ENCODE measurements at regions not wholly inside any gene's neighbourhood (a gene's known extent, or its start where the extent isn't known, plus 50 kb on each side); places are given as distances from the start of the nearest gene placed in this dataset.
"Not testable (repeated sequence)": the region's sequence is repeated elsewhere in the genome, so short reads cannot be mapped to it uniquely, and the experiment has no call there.

DNA sequence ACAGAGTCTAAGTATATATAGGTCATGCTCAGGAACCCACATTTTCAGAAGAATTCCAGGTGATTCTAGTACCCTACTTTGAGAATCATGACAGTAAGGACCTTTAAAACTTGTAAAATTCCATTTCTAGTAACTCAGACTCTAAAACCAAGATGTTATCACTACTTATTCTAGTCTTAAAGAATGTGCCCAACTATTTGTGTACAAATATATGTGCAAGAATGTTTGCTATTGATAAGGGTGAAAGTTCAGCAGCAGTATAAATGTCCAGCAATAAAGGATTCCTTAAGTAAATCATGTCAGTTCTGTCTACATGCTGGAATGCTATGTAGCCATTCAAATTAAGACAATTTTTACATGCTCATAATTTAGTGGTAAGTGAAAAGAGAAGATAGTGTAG, 71.1 kb upstream of the MAGEB2 start:
- Mint-ChIP-seq H3K4me3 (no peak overlapping the region), H3K27me3 (no peaks in the 10 kb centered on the region), H3K4me1 (ENCODE audit: unreplicated experiment) (no peaks in the 10 kb centered on the region), H3K9me3 (peaks cover 13% of the 10 kb centered on the region), H3K27ac (no peak overlapping the region), H3K36me3 (no peaks in the 10 kb centered on the region)
- TF ChIP-seq, protein P1, sequence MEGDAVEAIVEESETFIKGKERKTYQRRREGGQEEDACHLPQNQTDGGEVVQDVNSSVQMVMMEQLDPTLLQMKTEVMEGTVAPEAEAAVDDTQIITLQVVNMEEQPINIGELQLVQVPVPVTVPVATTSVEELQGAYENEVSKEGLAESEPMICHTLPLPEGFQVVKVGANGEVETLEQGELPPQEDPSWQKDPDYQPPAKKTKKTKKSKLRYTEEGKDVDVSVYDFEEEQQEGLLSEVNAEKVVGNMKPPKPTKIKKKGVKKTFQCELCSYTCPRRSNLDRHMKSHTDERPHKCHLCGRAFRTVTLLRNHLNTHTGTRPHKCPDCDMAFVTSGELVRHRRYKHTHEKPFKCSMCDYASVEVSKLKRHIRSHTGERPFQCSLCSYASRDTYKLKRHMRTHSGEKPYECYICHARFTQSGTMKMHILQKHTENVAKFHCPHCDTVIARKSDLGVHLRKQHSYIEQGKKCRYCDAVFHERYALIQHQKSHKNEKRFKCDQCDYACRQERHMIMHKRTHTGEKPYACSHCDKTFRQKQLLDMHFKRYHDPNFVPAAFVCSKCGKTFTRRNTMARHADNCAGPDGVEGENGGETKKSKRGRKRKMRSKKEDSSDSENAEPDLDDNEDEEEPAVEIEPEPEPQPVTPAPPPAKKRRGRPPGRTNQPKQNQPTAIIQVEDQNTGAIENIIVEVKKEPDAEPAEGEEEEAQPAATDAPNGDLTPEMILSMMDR (conservative IDR thresholded peaks at IDR 0.05), result no peak
- DNase-seq (ENCODE audit: extremely low spot score, unreplicated experiment), result no peak

DNA sequence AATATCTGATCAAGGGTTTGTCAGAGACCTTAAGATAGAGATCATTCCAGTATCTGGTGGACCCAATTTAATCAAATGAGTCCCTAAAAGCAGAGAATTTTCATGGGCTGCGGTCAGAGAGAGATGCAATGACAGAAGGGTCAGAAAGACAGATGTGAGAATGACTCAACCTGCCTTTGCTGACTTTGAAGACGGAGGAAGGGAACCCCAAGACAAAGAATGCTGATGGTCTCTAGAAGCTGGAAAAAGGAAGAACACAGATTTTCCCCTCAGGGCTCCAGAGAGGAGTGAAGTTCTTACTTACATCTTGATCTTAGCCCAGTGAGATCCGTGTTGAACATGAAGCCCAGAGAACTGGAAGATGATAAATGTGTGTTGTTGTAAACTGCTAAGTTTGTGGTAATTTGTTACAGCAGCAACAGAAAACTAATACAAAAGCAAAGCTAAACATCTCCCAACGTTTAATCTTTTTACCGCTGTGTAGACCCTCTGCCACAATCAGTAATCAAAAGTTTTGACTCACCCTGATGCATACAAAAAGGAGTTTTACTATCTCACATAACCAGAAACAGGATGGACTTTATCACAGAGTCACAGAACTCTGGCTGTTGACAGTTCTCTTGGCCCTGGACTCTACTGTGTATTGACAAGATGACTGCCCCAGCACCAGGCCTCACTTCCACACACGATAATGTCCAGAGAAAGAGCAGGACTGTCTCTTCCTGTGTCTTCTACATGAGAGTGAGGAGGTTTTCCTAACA, 70.2 kb upstream of the MAGEB2 start:
- no peak for DNase-seq (ENCODE audit: extremely low spot score, unreplicated experiment)
- peaks cover 8% of the 10 kb centered on the region for H3K9me3 Mint-ChIP-seq
- TF ChIP-seq, protein P1 (conservative IDR thresholded peaks at IDR 0.05), result no peak
- no peaks in the 10 kb centered on the region for H3K4me1 Mint-ChIP-seq (ENCODE audit: unreplicated experiment)
- no peak overlapping the region for H3K4me3 Mint-ChIP-seq
- H3K36me3 Mint-ChIP-seq, result no peaks in the 10 kb centered on the region
- H3K27me3 Mint-ChIP-seq, result no peaks in the 10 kb centered on the region
- H3K27ac Mint-ChIP-seq, result no peak overlapping the region

DNA sequence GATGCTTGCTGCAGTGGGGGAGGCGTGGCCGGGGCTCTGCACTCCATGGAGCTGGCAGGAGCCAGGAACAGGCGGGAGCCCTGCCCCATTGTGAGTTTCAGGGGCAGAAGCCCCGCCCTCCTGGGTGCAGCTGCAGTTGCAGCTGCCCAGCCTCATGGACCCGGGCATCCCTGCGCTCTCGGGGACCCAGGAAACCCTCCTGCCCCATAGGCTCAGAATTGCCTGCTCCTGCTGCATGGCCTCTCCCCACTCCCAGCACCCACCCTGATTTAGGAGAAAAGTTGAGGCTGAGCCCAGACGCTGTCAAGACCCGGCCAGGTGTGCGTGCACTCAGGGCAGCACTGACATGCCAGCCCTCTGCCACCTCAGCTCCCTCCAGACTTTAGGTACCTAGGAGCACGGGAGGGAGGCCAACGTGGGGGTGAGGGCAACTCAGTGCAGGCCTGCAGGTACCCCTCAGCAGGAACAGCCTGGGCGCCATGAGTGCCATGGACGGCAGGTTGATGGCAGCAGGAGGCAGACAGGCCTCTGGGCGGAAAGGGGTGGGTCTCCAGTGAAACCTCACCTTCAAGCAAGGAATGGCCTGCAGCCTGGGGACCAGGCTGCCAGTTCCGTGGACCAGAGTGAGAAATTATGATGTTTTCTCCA, 67.2 kb upstream of the MAGEB2 start:
- H3K4me3 Mint-ChIP-seq, result no peak overlapping the region
- H3K36me3 Mint-ChIP-seq, result no peaks in the 10 kb centered on the region
- peaks cover 8% of the 10 kb centered on the region for H3K9me3 Mint-ChIP-seq
- TF ChIP-seq, protein P1 (conservative IDR thresholded peaks at IDR 0.05), result no peak
- H3K27me3 Mint-ChIP-seq, result no peaks in the 10 kb centered on the region
- no peaks in the 10 kb centered on the region for H3K4me1 Mint-ChIP-seq (ENCODE audit: unreplicated experiment)
- no peak for DNase-seq (ENCODE audit: extremely low spot score, unreplicated experiment)
- no peak overlapping the region for H3K27ac Mint-ChIP-seq

DNA sequence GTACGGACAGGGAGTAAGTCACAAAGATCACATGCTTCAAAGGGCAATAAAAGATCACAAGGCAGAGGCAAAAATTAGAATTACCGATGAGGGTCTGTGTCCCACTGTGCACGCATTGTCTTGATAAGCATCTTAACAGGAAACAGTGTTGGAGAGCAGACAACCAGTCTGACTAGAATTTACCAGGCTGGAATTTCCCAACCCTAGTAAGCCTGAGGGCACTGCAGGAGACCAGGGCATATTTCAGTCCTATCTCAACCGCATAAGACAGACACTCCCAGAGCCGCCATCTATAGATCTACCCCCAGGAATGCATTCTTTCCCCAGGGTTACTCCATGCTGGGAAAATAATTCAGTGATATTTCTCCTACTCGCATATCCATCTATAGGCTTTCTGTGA, 66.2 kb upstream of the MAGEB2 start:
- not testable (repeated sequence) for H3K9me3 Mint-ChIP-seq; H3K4me3 Mint-ChIP-seq; H3K4me1 Mint-ChIP-seq (ENCODE audit: unreplicated experiment); H3K27me3 Mint-ChIP-seq; DNase-seq (ENCODE audit: extremely low spot score, unreplicated experiment); H3K27ac Mint-ChIP-seq; H3K36me3 Mint-ChIP-seq

DNA sequence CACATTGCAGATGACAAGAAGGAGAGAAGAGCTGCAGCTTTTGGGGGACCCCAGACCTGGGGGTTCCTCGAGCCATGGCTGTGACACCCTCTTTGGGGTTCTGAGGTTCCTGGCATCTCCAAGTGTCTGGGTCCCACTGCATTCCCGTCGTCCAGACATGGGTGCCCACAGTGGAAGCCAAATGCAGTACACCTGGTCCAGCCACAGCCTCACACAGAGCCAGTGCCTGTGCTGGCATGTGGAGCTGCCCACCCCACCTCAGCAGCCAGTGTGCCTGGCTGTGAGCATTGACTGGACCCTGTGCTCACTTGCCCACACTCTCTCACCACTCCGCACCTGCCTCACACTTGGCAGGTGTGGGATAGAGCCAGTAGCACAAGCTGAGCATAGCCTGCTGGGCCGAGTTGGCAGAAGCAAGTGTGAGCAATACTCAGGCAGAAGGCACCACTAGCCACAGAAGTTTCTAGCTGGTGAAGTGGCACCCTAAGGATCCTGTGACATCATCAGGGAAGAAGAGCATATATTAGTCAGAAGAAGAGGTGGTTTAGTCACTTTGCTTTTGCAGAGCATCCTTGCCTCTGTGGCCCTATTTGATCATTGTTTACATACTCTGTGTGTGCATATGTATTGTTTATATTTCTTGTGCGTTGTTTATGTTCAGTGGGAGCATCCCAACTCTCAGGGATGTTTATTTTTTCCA, 65.0 kb upstream of the MAGEB2 start:
- H3K36me3 Mint-ChIP-seq, result no peaks in the 10 kb centered on the region
- peaks cover 7% of the 10 kb centered on the region for H3K9me3 Mint-ChIP-seq
- DNase-seq (ENCODE audit: extremely low spot score, unreplicated experiment), result no peak
- TF ChIP-seq, protein P1 (conservative IDR thresholded peaks at IDR 0.05), result no peak
- no peaks in the 10 kb centered on the region for H3K27me3 Mint-ChIP-seq
- no peak overlapping the region for H3K4me3 Mint-ChIP-seq
- no peak overlapping the region for H3K27ac Mint-ChIP-seq
- peaks cover 5% of the 10 kb centered on the region for H3K4me1 Mint-ChIP-seq (ENCODE audit: unreplicated experiment)

DNA sequence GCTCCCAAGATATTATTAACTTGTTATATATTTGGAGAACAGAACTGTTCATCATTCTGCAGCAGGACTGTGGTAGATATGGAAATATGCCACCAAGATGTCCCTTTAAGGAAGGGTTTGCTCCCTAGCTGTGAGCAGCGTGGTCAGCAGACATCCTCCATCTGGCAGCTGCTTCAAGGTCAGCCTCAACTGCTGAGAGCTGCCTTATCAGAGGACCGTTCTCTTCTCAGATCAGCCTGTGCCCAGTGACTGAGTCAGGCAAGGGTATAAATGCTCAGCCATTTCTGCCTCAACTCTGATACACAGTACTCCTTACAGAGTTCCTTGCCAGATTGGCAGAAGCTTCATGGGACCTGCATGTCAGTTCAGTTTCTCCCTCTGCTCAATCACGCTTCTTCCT, 63.4 kb upstream of the MAGEB2 start:
- peaks cover 5% of the 10 kb centered on the region for H3K4me1 Mint-ChIP-seq (ENCODE audit: unreplicated experiment)
- no peak overlapping the region for H3K4me3 Mint-ChIP-seq
- no peaks in the 10 kb centered on the region for H3K27me3 Mint-ChIP-seq
- no peak for DNase-seq (ENCODE audit: extremely low spot score, unreplicated experiment)
- no peak overlapping the region for H3K27ac Mint-ChIP-seq
- TF ChIP-seq, protein P1 (conservative IDR thresholded peaks at IDR 0.05), result no peak
- peaks cover 5% of the 10 kb centered on the region for H3K9me3 Mint-ChIP-seq
- H3K36me3 Mint-ChIP-seq, result no peaks in the 10 kb centered on the region
